GM19438 (cell line): ENCODE measurements at regions not wholly inside any gene's neighbourhood (a gene's known extent, or its start where the extent isn't known, plus 50 kb on each side); places are given as distances from the start of the nearest gene placed in this dataset.
"Not testable (repeated sequence)": the region's sequence is repeated elsewhere in the genome, so short reads cannot be mapped to it uniquely, and the experiment has no call there.

Experiments
- ATAC-seq: cut with Tn5 transposase; IDR thresholded peaks from one replicate; pipeline ENCODE4 v1.9.1; 2021; ENCODE audit warnings: low read depth; ENCODE audit not compliant: unreplicated experiment

GRCh38 chr10:23540401-23541030, 101.6 kb downstream of the OTUD1 start:
- no peak for ATAC-seq

GRCh38 chr10:23543691-23544380, 105.0 kb downstream of the OTUD1 start:
- ATAC-seq: no peak

- not testable (repeated sequence) for ATAC-seq
Observed at GRCh38 chr10:23545866-23546265, 107.0 kb downstream of the OTUD1 start.

GRCh38 chr10:23556727-23557440, 118.0 kb downstream of the OTUD1 start:
- ATAC-seq: no peak

GRCh38 chr10:23557777-23558176, 118.9 kb downstream of the OTUD1 start:
- ATAC-seq: no peak

- ATAC-seq: no peak
Observed at GRCh38 chr10:23558361-23558799, 119.5 kb downstream of the OTUD1 start.

GRCh38 chr10:23568996-23569395, 130.1 kb downstream of the OTUD1 start:
- ATAC-seq: no peak

GRCh38 chr10:23571884-23572283, 133.0 kb downstream of the OTUD1 start:
- no peak for ATAC-seq

- no peak for ATAC-seq
Observed at GRCh38 chr10:23581906-23582450, 143.1 kb downstream of the OTUD1 start.

GRCh38 chr10:23584396-23584795, 145.5 kb downstream of the OTUD1 start:
- ATAC-seq: no peak

GRCh38 chr10:23585186-23585585, 146.3 kb downstream of the OTUD1 start:
- ATAC-seq: no peak

GRCh38 chr10:23585666-23586065, 146.8 kb downstream of the OTUD1 start:
- no peak for ATAC-seq

GRCh38 chr10:23595278-23595677, 156.4 kb downstream of the OTUD1 start:
- not testable (repeated sequence) for ATAC-seq

GRCh38 chr10:23604613-23605012, 165.7 kb downstream of the OTUD1 start:
- no peak for ATAC-seq

GRCh38 chr10:23606456-23606855, 167.6 kb downstream of the OTUD1 start:
- no peak for ATAC-seq

- ATAC-seq: no peak
Observed at GRCh38 chr10:23608926-23609325, 170.1 kb downstream of the OTUD1 start.

- ATAC-seq: no peak
Observed at GRCh38 chr10:23610626-23611307, 171.9 kb downstream of the OTUD1 start.

GRCh38 chr10:23611308-23612029, 172.6 kb downstream of the OTUD1 start:
- ATAC-seq: no peak

GRCh38 chr10:23613900-23614299, 175.0 kb downstream of the OTUD1 start:
- no peak for ATAC-seq

GRCh38 chr10:23614483-23614882, 175.6 kb downstream of the OTUD1 start:
- no peak for ATAC-seq
